ENCODE measurements at regions not wholly inside any gene's neighbourhood (a gene's known extent, or its start where the extent isn't known, plus 50 kb on each side); places are given as distances from the start of the nearest gene placed in this dataset.

GRCh38 chr16:54998834-54999233, 68.2 kb downstream of the IRX5 start:
- Histone ChIP-seq H3K36me3 (ENCODE audit: insufficient read depth, low read length) (no peaks in the 10 kb centered on the region), H3K4me3 (ENCODE audit: insufficient read depth, low read length) (no peak overlapping the region), H3K27me3 (ENCODE audit: insufficient read depth, low read length) (peaks cover 6% of the 10 kb centered on the region), H3K4me1 (ENCODE audit: insufficient read depth, low read length) (peaks cover 27% of the 10 kb centered on the region), H2AFZ (ENCODE audit: low read length) (no peak overlapping the region), H3K27ac (ENCODE audit: low read depth, low read length) (no peak overlapping the region), H3K79me2 (ENCODE audit: insufficient read depth, low read length) (no peaks in the 10 kb centered on the region), H3K4me2 (ENCODE audit: insufficient read depth, low read length) (no peak overlapping the region), H3K9me3 (ENCODE audit: low read depth, low read length) (no peaks in the 10 kb centered on the region), H4K20me1 (ENCODE audit: insufficient read depth, low read length) (no peaks in the 10 kb centered on the region)
- no peak for DNase-seq (ENCODE audit: insufficient read length, low spot score, missing footprints)
- TF ChIP-seq CTCF (IDR thresholded peaks at IDR 0.05; ENCODE audit: extremely low read depth, low read depth, low read length): no peak

- peaks cover 27% of the 10 kb centered on the region for H3K4me1 ChIP-seq (ENCODE audit: insufficient read depth, low read length)
- no peak for TF ChIP-seq CTCF (IDR thresholded peaks at IDR 0.05; ENCODE audit: extremely low read depth, low read depth, low read length)
- H3K27ac ChIP-seq (ENCODE audit: low read depth, low read length): no peak overlapping the region
- H3K27me3 ChIP-seq (ENCODE audit: insufficient read depth, low read length): peaks cover 6% of the 10 kb centered on the region
- no peak overlapping the region for H3K4me2 ChIP-seq (ENCODE audit: insufficient read depth, low read length)
- H3K9me3 ChIP-seq (ENCODE audit: low read depth, low read length): no peaks in the 10 kb centered on the region
- no peaks in the 10 kb centered on the region for H4K20me1 ChIP-seq (ENCODE audit: insufficient read depth, low read length)
- no peaks in the 10 kb centered on the region for H3K36me3 ChIP-seq (ENCODE audit: insufficient read depth, low read length)
- no peak overlapping the region for H3K4me3 ChIP-seq (ENCODE audit: insufficient read depth, low read length)
- H2AFZ ChIP-seq (ENCODE audit: low read length): no peak overlapping the region
- no peak for DNase-seq (ENCODE audit: insufficient read length, low spot score, missing footprints)
- H3K79me2 ChIP-seq (ENCODE audit: insufficient read depth, low read length): no peaks in the 10 kb centered on the region
These were observed 68.8 kb downstream of the IRX5 start for GRCh38 chr16:54999481-54999880.

GRCh38 chr16:55000595-55000994, 69.9 kb downstream of the IRX5 start:
- Histone ChIP-seq H2AFZ (ENCODE audit: low read length) (no peak overlapping the region), H3K4me2 (ENCODE audit: insufficient read depth, low read length) (peak overlapping the region; percentile 18), H3K36me3 (ENCODE audit: insufficient read depth, low read length) (no peaks in the 10 kb centered on the region), H3K4me3 (ENCODE audit: insufficient read depth, low read length) (no peak overlapping the region), H3K9me3 (ENCODE audit: low read depth, low read length) (no peaks in the 10 kb centered on the region), H3K27ac (ENCODE audit: low read depth, low read length) (peak overlapping the region; percentile 50), H4K20me1 (ENCODE audit: insufficient read depth, low read length) (no peaks in the 10 kb centered on the region), H3K79me2 (ENCODE audit: insufficient read depth, low read length) (no peaks in the 10 kb centered on the region), H3K27me3 (ENCODE audit: insufficient read depth, low read length) (peaks cover 3% of the 10 kb centered on the region), H3K4me1 (ENCODE audit: insufficient read depth, low read length) (peaks cover 27% of the 10 kb centered on the region)
- TF ChIP-seq CTCF (IDR thresholded peaks at IDR 0.05; ENCODE audit: extremely low read depth, low read depth, low read length): no peak
- no peak for DNase-seq (ENCODE audit: insufficient read length, low spot score, missing footprints)

- Histone ChIP-seq H3K79me2 (ENCODE audit: insufficient read depth, low read length) (no peaks in the 10 kb centered on the region), H4K20me1 (ENCODE audit: insufficient read depth, low read length) (no peaks in the 10 kb centered on the region), H3K4me2 (ENCODE audit: insufficient read depth, low read length) (peak overlapping the region; percentile 44), H2AFZ (ENCODE audit: low read length) (no peak overlapping the region), H3K36me3 (ENCODE audit: insufficient read depth, low read length) (no peaks in the 10 kb centered on the region), H3K4me3 (ENCODE audit: insufficient read depth, low read length) (no peak overlapping the region), H3K9me3 (ENCODE audit: low read depth, low read length) (no peaks in the 10 kb centered on the region), H3K27ac (ENCODE audit: low read depth, low read length) (peak overlapping the region; percentile 19), H3K4me1 (ENCODE audit: insufficient read depth, low read length) (peaks cover 27% of the 10 kb centered on the region), H3K27me3 (ENCODE audit: insufficient read depth, low read length) (peaks cover 4% of the 10 kb centered on the region)
- TF ChIP-seq CTCF (IDR thresholded peaks at IDR 0.05; ENCODE audit: extremely low read depth, low read depth, low read length): no peak
- no peak for DNase-seq (ENCODE audit: insufficient read length, low spot score, missing footprints)
These were observed 71.3 kb downstream of the IRX5 start for GRCh38 chr16:55001931-55002330.
